Neural cell (in vitro differentiated cells): ENCODE measurements at regions not wholly inside any gene's neighbourhood (a gene's known extent, or its start where the extent isn't known, plus 50 kb on each side); places are given as distances from the start of the nearest gene placed in this dataset.

Experiments
- H2AFZ ChIP-seq: fragments of 200-600, 300-800 bp; sonication (generic), shearing (Covaris generic); 2 replicates; pipeline ENCODE4 v1.6.0; 2014; ENCODE audit warnings: low read depth, mild to moderate bottlenecking, antibody characterized with exemption, low read length, moderate library complexity
- H3F3A ChIP-seq: fragments of 200-600 bp; shearing (Covaris generic); 2 replicates; pipeline ENCODE4 v1.6.1; 2016; ENCODE audit warnings: mild to moderate bottlenecking, moderate library complexity, mixed read lengths, antibody characterized with exemption, low read length; ENCODE audit not compliant: insufficient read depth, poor library complexity, severe bottlenecking
- H3K27ac ChIP-seq: fragments of 200-600, 300-800 bp; sonication (generic), shearing (Covaris generic); 2 replicates; pipeline ENCODE4 v1.5.1; 2014; ENCODE audit warnings: mild to moderate bottlenecking, low read length, moderate library complexity
- H3K27me3 ChIP-seq: fragments of 300-800, 200-600 bp; sonication (generic), shearing (Covaris generic); 2 replicates; pipeline ENCODE4 v1.6.0; 2014; ENCODE audit warnings: mild to moderate bottlenecking, low read depth, low read length, moderate library complexity; ENCODE audit not compliant: insufficient read depth
- H3K36me3 ChIP-seq: fragments of 300-800, 200-600 bp; sonication (generic), shearing (Covaris generic); 2 replicates; pipeline ENCODE4 v1.5.1; 2014; ENCODE audit warnings: mild to moderate bottlenecking, antibody characterized with exemption, low read length, moderate library complexity; ENCODE audit not compliant: insufficient read depth
- H3K4me2 ChIP-seq: fragments of 300-800, 200-600 bp; sonication (generic), shearing (Covaris generic); 2 replicates; pipeline ENCODE4 v1.6.0; 2014; ENCODE audit warnings: mild to moderate bottlenecking, low read length
- H3K4me3 ChIP-seq: fragments of 300-800, 200-600 bp; sonication (generic), shearing (Covaris generic); 2 replicates; pipeline ENCODE4 v1.5.1; 2014; ENCODE audit warnings: mild to moderate bottlenecking, low read length, moderate library complexity
- H3K79me2 ChIP-seq: fragments of 200-600 bp; shearing (Covaris generic); replicated peaks from 2 replicates; pipeline ENCODE4 v1.6.0; 2014; ENCODE audit warnings: mild to moderate bottlenecking, low read length, moderate library complexity; ENCODE audit not compliant: insufficient read depth
- H3K9ac ChIP-seq: fragments of 300-800, 200-600 bp; sonication (generic), shearing (Covaris generic); 2 replicates; pipeline ENCODE4 v1.6.1; 2016; ENCODE audit warnings: mild to moderate bottlenecking, low read length, mixed read lengths
- H3K9me2 ChIP-seq: fragments of 200-600 bp; shearing (Covaris generic); 2 replicates; pipeline ENCODE4 v1.6.1; 2016; ENCODE audit warnings: mild to moderate bottlenecking, low read length, mixed read lengths; ENCODE audit not compliant: insufficient read depth
- H3K9me3 ChIP-seq: fragments of 200-600, 300-800 bp; sonication (generic), shearing (Covaris generic); 2 replicates; pipeline ENCODE4 v1.6.1; 2016; ENCODE audit warnings: mild to moderate bottlenecking, mixed run types, low read length, moderate library complexity, mixed read lengths
- H4K20me1 ChIP-seq: fragments of 200-600 bp; shearing (Covaris generic); 2 replicates; pipeline ENCODE4 v1.6.1; 2016; ENCODE audit warnings: mild to moderate bottlenecking, mixed run types; ENCODE audit not compliant: insufficient read depth
- EP300 ChIP-seq: fragments of 450-650 bp; conservative IDR thresholded peaks from 2 replicates; pipeline ENCODE4 v1.6.1; 2014; ENCODE audit warnings: antibody characterized with exemption, mild to moderate bottlenecking, moderate library complexity; ENCODE audit not compliant: poor library complexity, severe bottlenecking
- EZH2 ChIP-seq: fragments of 200-600, 300-800 bp; shearing (Covaris generic), sonication (generic); IDR thresholded peaks from 2 replicates; pipeline ENCODE4 v1.6.1; 2014; ENCODE audit warnings: antibody characterized with exemption, low read length, borderline replicate concordance, mild to moderate bottlenecking; ENCODE audit not compliant: insufficient read depth, poor library complexity, severe bottlenecking
- MXI1 ChIP-seq: fragments of 450-650 bp; conservative IDR thresholded peaks from 2 replicates; pipeline ENCODE4 v1.6.1; 2014; ENCODE audit warnings: antibody characterized with exemption, mild to moderate bottlenecking; ENCODE audit not compliant: poor library complexity, severe bottlenecking
- POLR2AphosphoS5 ChIP-seq: IDR thresholded peaks from 2 replicates; pipeline ENCODE4 v1.6.1; 2012
- RAD21 ChIP-seq: fragments of 450-650 bp; conservative IDR thresholded peaks from 2 replicates; pipeline ENCODE4 v1.6.1; 2014; ENCODE audit warnings: antibody characterized with exemption, mild to moderate bottlenecking, moderate library complexity
- SMC3 ChIP-seq: fragments of 450-650 bp; conservative IDR thresholded peaks from 2 replicates; pipeline ENCODE4 v1.6.1; 2014; ENCODE audit warnings: antibody characterized with exemption, mild to moderate bottlenecking, moderate library complexity; ENCODE audit not compliant: poor library complexity
- TAF1 ChIP-seq: IDR thresholded peaks from 2 replicates; pipeline ENCODE4 v1.6.1; 2012; ENCODE audit warnings: low read depth
- TF ChIP-seq, protein P1 (sequence below): fragments of 450-650 bp; IDR thresholded peaks from 2 replicates; pipeline ENCODE4 v1.5.1; 2014; ENCODE audit warnings: antibody characterized with exemption, mild to moderate bottlenecking, moderate library complexity; ENCODE audit not compliant: poor library complexity, severe bottlenecking
- TF ChIP-seq, protein P2 (sequence below): IDR thresholded peaks from 2 replicates; pipeline ENCODE4 v1.6.1; 2012; ENCODE audit warnings: borderline replicate concordance

DNA sequence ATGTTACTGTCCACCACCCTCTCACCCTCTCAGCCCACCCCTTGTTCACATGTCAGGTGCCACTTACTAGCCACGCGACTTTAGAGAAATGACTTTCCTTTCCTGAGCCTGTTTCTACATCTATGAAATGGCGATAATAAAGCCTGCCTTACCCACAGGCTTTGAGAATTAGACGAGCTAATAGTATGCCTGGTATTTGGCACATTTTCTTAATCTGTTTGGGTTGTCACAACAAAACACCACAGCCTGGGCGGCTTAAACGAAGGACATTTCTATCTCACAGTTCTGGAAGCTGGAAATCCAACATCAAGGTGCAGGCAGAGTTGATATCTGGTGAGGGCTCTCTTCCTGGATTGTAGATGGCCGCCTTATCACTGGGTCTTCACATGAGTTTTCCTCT lies 273.9 kb upstream of the FMN2 start:
- H4K20me1 ChIP-seq = no peaks in the 10 kb centered on the region
- no peak overlapping the region for H3K27ac ChIP-seq
- H3K36me3 ChIP-seq = no peaks in the 10 kb centered on the region
- no peaks in the 10 kb centered on the region for H3F3A ChIP-seq
- H3K4me3 ChIP-seq = no peak overlapping the region
- H3K9me3 ChIP-seq = no peaks in the 10 kb centered on the region
- H3K4me2 ChIP-seq = no peak overlapping the region
- H2AFZ ChIP-seq = no peak overlapping the region
- TF ChIP-seq TAF1 = no peak
- TF ChIP-seq, protein P1, sequence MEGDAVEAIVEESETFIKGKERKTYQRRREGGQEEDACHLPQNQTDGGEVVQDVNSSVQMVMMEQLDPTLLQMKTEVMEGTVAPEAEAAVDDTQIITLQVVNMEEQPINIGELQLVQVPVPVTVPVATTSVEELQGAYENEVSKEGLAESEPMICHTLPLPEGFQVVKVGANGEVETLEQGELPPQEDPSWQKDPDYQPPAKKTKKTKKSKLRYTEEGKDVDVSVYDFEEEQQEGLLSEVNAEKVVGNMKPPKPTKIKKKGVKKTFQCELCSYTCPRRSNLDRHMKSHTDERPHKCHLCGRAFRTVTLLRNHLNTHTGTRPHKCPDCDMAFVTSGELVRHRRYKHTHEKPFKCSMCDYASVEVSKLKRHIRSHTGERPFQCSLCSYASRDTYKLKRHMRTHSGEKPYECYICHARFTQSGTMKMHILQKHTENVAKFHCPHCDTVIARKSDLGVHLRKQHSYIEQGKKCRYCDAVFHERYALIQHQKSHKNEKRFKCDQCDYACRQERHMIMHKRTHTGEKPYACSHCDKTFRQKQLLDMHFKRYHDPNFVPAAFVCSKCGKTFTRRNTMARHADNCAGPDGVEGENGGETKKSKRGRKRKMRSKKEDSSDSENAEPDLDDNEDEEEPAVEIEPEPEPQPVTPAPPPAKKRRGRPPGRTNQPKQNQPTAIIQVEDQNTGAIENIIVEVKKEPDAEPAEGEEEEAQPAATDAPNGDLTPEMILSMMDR = no peak
- H3K9ac ChIP-seq = no peak overlapping the region
- no peaks in the 10 kb centered on the region for H3K27me3 ChIP-seq
- H3K79me2 ChIP-seq = no peaks in the 10 kb centered on the region
- H3K9me2 ChIP-seq = no peaks in the 10 kb centered on the region

DNA sequence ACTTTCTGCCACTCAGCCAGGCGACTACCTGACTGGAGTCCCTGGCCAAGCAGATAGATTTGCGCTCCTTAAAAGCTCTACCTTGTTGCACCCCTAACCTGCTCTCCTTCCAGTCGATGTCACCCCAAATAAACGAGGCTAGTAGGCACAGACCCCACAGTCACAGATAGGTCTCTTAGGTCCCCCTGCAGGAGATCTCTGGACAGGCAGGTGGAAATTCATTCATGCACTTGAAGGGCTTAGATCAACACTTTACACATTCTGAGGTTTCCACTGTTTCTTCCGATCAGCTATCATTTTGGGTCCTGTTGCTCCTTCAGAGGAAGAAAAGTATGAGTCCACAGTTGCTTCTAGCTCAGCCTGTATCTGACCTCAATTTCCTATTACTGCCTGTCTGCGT lies 272.6 kb upstream of the FMN2 start:
- no peaks in the 10 kb centered on the region for H3K9me2 ChIP-seq
- no peaks in the 10 kb centered on the region for H3F3A ChIP-seq
- H3K27me3 ChIP-seq = no peaks in the 10 kb centered on the region
- H2AFZ ChIP-seq = no peak overlapping the region
- H4K20me1 ChIP-seq = no peaks in the 10 kb centered on the region
- no peaks in the 10 kb centered on the region for H3K79me2 ChIP-seq
- H3K9me3 ChIP-seq = no peaks in the 10 kb centered on the region
- H3K4me3 ChIP-seq = no peak overlapping the region
- H3K9ac ChIP-seq = no peak overlapping the region
- TF ChIP-seq POLR2AphosphoS5 = no peak
- no peak for TF ChIP-seq MXI1
- TF ChIP-seq EZH2 = no peak
- no peak for TF ChIP-seq TAF1
- TF ChIP-seq EP300 = no peak
- TF ChIP-seq, protein P1 = no peak
- TF ChIP-seq SMC3 = no peak
- TF ChIP-seq RAD21 = no peak
- TF ChIP-seq, protein P2, sequence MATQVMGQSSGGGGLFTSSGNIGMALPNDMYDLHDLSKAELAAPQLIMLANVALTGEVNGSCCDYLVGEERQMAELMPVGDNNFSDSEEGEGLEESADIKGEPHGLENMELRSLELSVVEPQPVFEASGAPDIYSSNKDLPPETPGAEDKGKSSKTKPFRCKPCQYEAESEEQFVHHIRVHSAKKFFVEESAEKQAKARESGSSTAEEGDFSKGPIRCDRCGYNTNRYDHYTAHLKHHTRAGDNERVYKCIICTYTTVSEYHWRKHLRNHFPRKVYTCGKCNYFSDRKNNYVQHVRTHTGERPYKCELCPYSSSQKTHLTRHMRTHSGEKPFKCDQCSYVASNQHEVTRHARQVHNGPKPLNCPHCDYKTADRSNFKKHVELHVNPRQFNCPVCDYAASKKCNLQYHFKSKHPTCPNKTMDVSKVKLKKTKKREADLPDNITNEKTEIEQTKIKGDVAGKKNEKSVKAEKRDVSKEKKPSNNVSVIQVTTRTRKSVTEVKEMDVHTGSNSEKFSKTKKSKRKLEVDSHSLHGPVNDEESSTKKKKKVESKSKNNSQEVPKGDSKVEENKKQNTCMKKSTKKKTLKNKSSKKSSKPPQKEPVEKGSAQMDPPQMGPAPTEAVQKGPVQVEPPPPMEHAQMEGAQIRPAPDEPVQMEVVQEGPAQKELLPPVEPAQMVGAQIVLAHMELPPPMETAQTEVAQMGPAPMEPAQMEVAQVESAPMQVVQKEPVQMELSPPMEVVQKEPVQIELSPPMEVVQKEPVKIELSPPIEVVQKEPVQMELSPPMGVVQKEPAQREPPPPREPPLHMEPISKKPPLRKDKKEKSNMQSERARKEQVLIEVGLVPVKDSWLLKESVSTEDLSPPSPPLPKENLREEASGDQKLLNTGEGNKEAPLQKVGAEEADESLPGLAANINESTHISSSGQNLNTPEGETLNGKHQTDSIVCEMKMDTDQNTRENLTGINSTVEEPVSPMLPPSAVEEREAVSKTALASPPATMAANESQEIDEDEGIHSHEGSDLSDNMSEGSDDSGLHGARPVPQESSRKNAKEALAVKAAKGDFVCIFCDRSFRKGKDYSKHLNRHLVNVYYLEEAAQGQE = no peak
- no peak overlapping the region for H3K4me2 ChIP-seq
- H3K27ac ChIP-seq = no peak overlapping the region
- no peaks in the 10 kb centered on the region for H3K36me3 ChIP-seq
